Endothelial cell of umbilical vein (primary cell): ENCODE measurements at regions not wholly inside any gene's neighbourhood (a gene's known extent, or its start where the extent isn't known, plus 50 kb on each side); places are given as distances from the start of the nearest gene placed in this dataset.
"Not testable (repeated sequence)": the region's sequence is repeated elsewhere in the genome, so short reads cannot be mapped to it uniquely, and the experiment has no call there.

Experiments
- BruUV-seq: library from RNA; stranded (reverse); fragments of 400-500 nt; replicated peaks from 2 replicates; lab custom pipeline; 2021; lab: Mats Ljungman, UMichigan
- CTCF ChIA-PET: fragments of 300-600, 350-600 bp; sonication (Branson Sonifier 250); formaldehyde crosslinking; loops from one replicate; lab custom pipeline; 2021; ENCODE audit warnings: antibody characterized with exemption, inconsistent platforms; lab: Charles Lee
- POLR2A ChIA-PET: fragments of 300-600, 350-600 bp; sonication (Branson Sonifier 250); formaldehyde crosslinking; loops from one replicate; lab custom pipeline; 2021; ENCODE audit warnings: antibody characterized with exemption, inconsistent platforms; lab: Charles Lee
- DNase-seq: peaks from one replicate; pipeline ENCODE4 v3.0.0-alpha.2; 2011; ENCODE audit warnings: low read depth, low spot score
- FAIRE-seq: peaks from 2 replicates; lab custom pipeline; 2011; peaks lifted over from hg19 to GRCh38; lab: Jason Lieb, UNC
- H2AFZ ChIP-seq: 2 replicates; pipeline ENCODE4 v1.6.0; 2012; ENCODE audit warnings: low read depth, low read length, control low read depth, inconsistent platforms
- H3K27ac ChIP-seq: 2 replicates; pipeline ENCODE4 v1.5.1; 2011; ENCODE audit warnings: low read depth, mild to moderate bottlenecking, control low read depth, low read length, moderate library complexity; ENCODE audit not compliant: insufficient read depth
- H3K27me3 ChIP-seq, 2 experiments: 2 replicates each; pipeline versions ENCODE4 v1.6.0 to v1.6.1; 2011; ENCODE audit warnings: low read length in 2 of 2, mixed read lengths in 1 of 2; ENCODE audit not compliant: control insufficient read depth in 2 of 2, insufficient read depth in 2 of 2
- H3K36me3 ChIP-seq, 2 experiments: 2 replicates in 1 of 2; 3 replicates in 1 of 2; pipeline ENCODE4 v1.5.1; 2011; ENCODE audit warnings: low read length in 2 of 2, mild to moderate bottlenecking in 1 of 2, moderate library complexity in 1 of 2; ENCODE audit not compliant: control insufficient read depth in 2 of 2, insufficient read depth in 2 of 2; ENCODE audit errors: extremely low read depth in 1 of 2
- H3K4me1 ChIP-seq: 3 replicates; pipeline ENCODE4 v1.5.1; 2011; ENCODE audit warnings: mild to moderate bottlenecking, low read length; ENCODE audit not compliant: control insufficient read depth, insufficient read depth; ENCODE audit errors: extremely low read depth
- H3K4me2 ChIP-seq: 2 replicates; pipeline ENCODE4 v1.6.1; 2011; ENCODE audit warnings: low read length, control low read depth, mixed read lengths; ENCODE audit not compliant: insufficient read depth
- H3K4me3 ChIP-seq, 3 experiments: fragments of 200-600 bp in 1 of 3; sonication (generic), shearing (Covaris generic) in 1 of 3; replicated peaks in 1 of 3; 2 replicates each; pipeline ENCODE4 v1.5.1; 2011 to 2016; ENCODE audit warnings: control low read depth in 3 of 3, low read length in 3 of 3, mild to moderate bottlenecking in 2 of 3, inconsistent platforms in 1 of 3, low read depth in 1 of 3, moderate library complexity in 1 of 3; ENCODE audit not compliant: insufficient read depth in 1 of 3
- H3K79me2 ChIP-seq: 2 replicates; pipeline ENCODE4 v1.6.0; 2012; ENCODE audit warnings: low read length, inconsistent platforms; ENCODE audit not compliant: control insufficient read depth, insufficient read depth
- H3K9ac ChIP-seq: replicated peaks from 2 replicates; pipeline ENCODE3; 2011; ENCODE audit warnings: low read length, control low read depth; ENCODE audit not compliant: insufficient read depth; ENCODE audit errors: extremely low read depth
- H3K9me1 ChIP-seq: replicated peaks from 3 replicates; pipeline ENCODE4 v1.6.0; 2011; ENCODE audit warnings: mild to moderate bottlenecking, low read length; ENCODE audit not compliant: control insufficient read depth, insufficient read depth; ENCODE audit errors: extremely low read depth
- H3K9me3 ChIP-seq: replicated peaks from 2 replicates; pipeline ENCODE4 v1.5.1; 2012; ENCODE audit warnings: low read length, inconsistent platforms; ENCODE audit not compliant: control insufficient read depth, insufficient read depth
- H4K20me1 ChIP-seq: replicated peaks from 2 replicates; pipeline ENCODE3; 2011; ENCODE audit warnings: mild to moderate bottlenecking, low read length; ENCODE audit not compliant: control insufficient read depth, insufficient read depth; ENCODE audit errors: extremely low read depth
- EZH2 ChIP-seq: IDR thresholded peaks from 2 replicates; pipeline ENCODE4 v1.6.1; 2012; ENCODE audit warnings: borderline replicate concordance, low read depth, mild to moderate bottlenecking, moderate library complexity, low read length, inconsistent platforms; ENCODE audit not compliant: severe bottlenecking
- FOS ChIP-seq: IDR thresholded peaks from 2 replicates; pipeline ENCODE4 v1.6.1; 2011; ENCODE audit warnings: mild to moderate bottlenecking, low read length, moderate library complexity, borderline replicate concordance; ENCODE audit not compliant: insufficient read depth
- GATA2 ChIP-seq: IDR thresholded peaks from 2 replicates; pipeline ENCODE4 v1.7.0; 2011; ENCODE audit warnings: low read depth, mild to moderate bottlenecking, moderate library complexity, mixed read lengths, low read length; ENCODE audit not compliant: insufficient read length, insufficient read depth
- JUN ChIP-seq: IDR thresholded peaks from 2 replicates; pipeline ENCODE4 v1.6.1; 2011; ENCODE audit warnings: borderline replicate concordance, low read depth; ENCODE audit not compliant: insufficient read length, insufficient read depth
- MYC ChIP-seq: IDR thresholded peaks from one replicate; pipeline ENCODE4 v1.6.1; 2011; ENCODE audit warnings: mild to moderate bottlenecking, low read depth, low read length
- POLR2A ChIP-seq: IDR thresholded peaks from 2 replicates; pipeline ENCODE4 v1.6.1; 2012; ENCODE audit warnings: low read depth, mild to moderate bottlenecking, control low read depth, low read length
- POLR2AphosphoS5 ChIP-seq: IDR thresholded peaks from 2 replicates; pipeline ENCODE4 v1.6.1; 2012; ENCODE audit warnings: low read depth, mild to moderate bottlenecking, control low read depth, low read length, moderate library complexity; ENCODE audit not compliant: insufficient read depth
- dilution Hi-C: fragments of 300-500 bp; cut with MboI; formaldehyde crosslinking; loops from one replicate; pipeline ENCODE4 v1.15.0; 2019; ENCODE audit warnings: low sequenced_read_pairs; ENCODE audit not compliant: extremely low pct_ligation_motif_present
- intact Hi-C: fragments of 100-400 bp; cut with micrococcal nuclease; formaldehyde crosslinking; loops from one replicate; pipeline ENCODE4 v1.10.0; 2022
- TF ChIP-seq, protein P1 (sequence below), 2 donors: IDR thresholded peaks; 1 replicate in 1 of 2; 2 replicates in 1 of 2; pipeline ENCODE4 v1.5.1; 2011; ENCODE audit warnings: low read length in 2 of 2, mild to moderate bottlenecking in 2 of 2, moderate library complexity in 2 of 2, control low read depth in 1 of 2, inconsistent platforms in 1 of 2, low read depth in 1 of 2; ENCODE audit not compliant: insufficient read depth in 1 of 2; ENCODE audit errors: extremely low read depth in 1 of 2
- TF ChIP-seq, protein P2 (sequence below): IDR thresholded peaks from 2 replicates; pipeline ENCODE4 v1.6.1; 2011; ENCODE audit not compliant: insufficient read depth, insufficient read length

- TF ChIP-seq POLR2A (no peak), JUN (no peak), EZH2 (no peak), MYC (no peak), FOS (no peak), GATA2 (no peak), POLR2AphosphoS5 (no peak)
- TF ChIP-seq, protein P1, sequence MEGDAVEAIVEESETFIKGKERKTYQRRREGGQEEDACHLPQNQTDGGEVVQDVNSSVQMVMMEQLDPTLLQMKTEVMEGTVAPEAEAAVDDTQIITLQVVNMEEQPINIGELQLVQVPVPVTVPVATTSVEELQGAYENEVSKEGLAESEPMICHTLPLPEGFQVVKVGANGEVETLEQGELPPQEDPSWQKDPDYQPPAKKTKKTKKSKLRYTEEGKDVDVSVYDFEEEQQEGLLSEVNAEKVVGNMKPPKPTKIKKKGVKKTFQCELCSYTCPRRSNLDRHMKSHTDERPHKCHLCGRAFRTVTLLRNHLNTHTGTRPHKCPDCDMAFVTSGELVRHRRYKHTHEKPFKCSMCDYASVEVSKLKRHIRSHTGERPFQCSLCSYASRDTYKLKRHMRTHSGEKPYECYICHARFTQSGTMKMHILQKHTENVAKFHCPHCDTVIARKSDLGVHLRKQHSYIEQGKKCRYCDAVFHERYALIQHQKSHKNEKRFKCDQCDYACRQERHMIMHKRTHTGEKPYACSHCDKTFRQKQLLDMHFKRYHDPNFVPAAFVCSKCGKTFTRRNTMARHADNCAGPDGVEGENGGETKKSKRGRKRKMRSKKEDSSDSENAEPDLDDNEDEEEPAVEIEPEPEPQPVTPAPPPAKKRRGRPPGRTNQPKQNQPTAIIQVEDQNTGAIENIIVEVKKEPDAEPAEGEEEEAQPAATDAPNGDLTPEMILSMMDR (IDR thresholded peaks at IDR 0.05; ENCODE audit: extremely low read depth in 1 of 2, insufficient read depth in 1 of 2, low read depth in 1 of 2, low read length in 2 of 2) = no peak
- TF ChIP-seq, protein P2, sequence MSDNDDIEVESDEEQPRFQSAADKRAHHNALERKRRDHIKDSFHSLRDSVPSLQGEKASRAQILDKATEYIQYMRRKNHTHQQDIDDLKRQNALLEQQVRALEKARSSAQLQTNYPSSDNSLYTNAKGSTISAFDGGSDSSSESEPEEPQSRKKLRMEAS = no peak
- no peaks in the 10 kb centered on the region for H3K27me3 ChIP-seq
These were observed 828.9 kb downstream of the GLUD2 start for GRCh38 chrX:121876305-121876704.

GRCh38 chrX:121877337-121877736, 829.9 kb downstream of the GLUD2 start:
- BruUV-seq, FAIRE-seq, CTCF ChIA-PET, H2AFZ ChIP-seq, H3K9ac ChIP-seq, H3K9me3 ChIP-seq, H3K4me1 ChIP-seq, H3K4me3 ChIP-seq, H3K9me1 ChIP-seq, H4K20me1 ChIP-seq, H3K4me2 ChIP-seq, DNase-seq, H3K27me3 ChIP-seq, H3K79me2 ChIP-seq, H3K36me3 ChIP-seq, intact Hi-C loops, POLR2A ChIA-PET, dilution Hi-C loops, H3K27ac ChIP-seq: not testable (repeated sequence)

More at GRCh38 chrX:121876305-121876704, 828.9 kb downstream of the GLUD2 start:
- FAIRE-seq = no peak
- Histone ChIP-seq H3K27ac (no peak overlapping the region), H3K9me1 (no peaks in the 10 kb centered on the region), H4K20me1 (no peaks in the 10 kb centered on the region), H3K4me1 (no peaks in the 10 kb centered on the region), H3K4me2 (no peak overlapping the region), H3K79me2 (no peaks in the 10 kb centered on the region), H3K4me3 (no peak overlapping the region), H3K36me3 (no peaks in the 10 kb centered on the region), H3K9ac (no peak overlapping the region), H2AFZ (no peak overlapping the region), H3K9me3 (no peaks in the 10 kb centered on the region)
- ChIA-PET CTCF (no interaction called here), POLR2A (no interaction called here)
- DNase-seq = no peak
- dilution Hi-C loops = no loop called here
- BruUV-seq = no TSS peak
- intact Hi-C loops = no loop called here
